H9 (cell line): ENCODE measurements at regions not wholly inside any gene's neighbourhood (a gene's known extent, or its start where the extent isn't known, plus 50 kb on each side); places are given as distances from the start of the nearest gene placed in this dataset.

ENCODE experiments used
- DNase-seq: peaks from one replicate; pipeline ENCODE4 v3.0.0-alpha.2; 2017
- H2AFZ ChIP-seq: one replicate; pipeline ENCODE4 v1.6.1; 2013; ENCODE audit warnings: mild to moderate bottlenecking, low read length, control low read depth, moderate library complexity
- H2AK5ac ChIP-seq: 2 replicates; pipeline ENCODE4 v1.6.1; 2013; ENCODE audit warnings: low read length, control low read depth, mixed read lengths; ENCODE audit not compliant: insufficient read length
- H2BK120ac ChIP-seq: one replicate; pipeline ENCODE4 v1.6.1; 2013; ENCODE audit warnings: low read depth, mild to moderate bottlenecking, low read length, control low read depth, inconsistent platforms; ENCODE audit not compliant: poor library complexity, severe bottlenecking
- H2BK12ac ChIP-seq: 2 replicates; pipeline ENCODE4 v1.6.1; 2013; ENCODE audit warnings: low read length, control low read depth, mixed read lengths, low read depth; ENCODE audit not compliant: insufficient read length
- H2BK15ac ChIP-seq: 2 replicates; pipeline ENCODE4 v1.6.1; 2013; ENCODE audit warnings: low read depth, low read length, control low read depth
- H2BK20ac ChIP-seq: one replicate; pipeline ENCODE4 v1.6.1; 2013; ENCODE audit warnings: low read depth, mild to moderate bottlenecking, low read length, control low read depth, inconsistent platforms; ENCODE audit not compliant: poor library complexity, severe bottlenecking
- H2BK5ac ChIP-seq: 2 replicates; pipeline ENCODE4 v1.6.1; 2013; ENCODE audit warnings: low read length, control low read depth, mixed read lengths; ENCODE audit not compliant: insufficient read length
- H3K14ac ChIP-seq: 2 replicates; pipeline ENCODE4 v1.6.1; 2013; ENCODE audit warnings: low read length, control low read depth; ENCODE audit not compliant: insufficient read depth
- H3K18ac ChIP-seq: 2 replicates; pipeline ENCODE4 v1.6.1; 2013; ENCODE audit warnings: low read depth, mild to moderate bottlenecking, mixed read lengths, low read length, control low read depth; ENCODE audit not compliant: insufficient read length
- H3K23ac ChIP-seq: 2 replicates; pipeline ENCODE4 v1.6.1; 2013; ENCODE audit warnings: low read length, control low read depth, mixed read lengths, low read depth; ENCODE audit not compliant: insufficient read length
- H3K23me2 ChIP-seq: 2 replicates; pipeline ENCODE4 v1.6.1; 2013; ENCODE audit warnings: low read depth, mild to moderate bottlenecking, mixed read lengths, low read length, control low read depth; ENCODE audit not compliant: insufficient read length, poor library complexity, severe bottlenecking
- H3K27ac ChIP-seq: 2 replicates; pipeline ENCODE4 v1.5.1; 2013; ENCODE audit warnings: low read length, control low read depth, mixed read lengths, low read depth; ENCODE audit not compliant: insufficient read length
- H3K27me3 ChIP-seq: 2 replicates; pipeline ENCODE4 v1.6.1; 2013; ENCODE audit warnings: low read length, control low read depth, inconsistent platforms; ENCODE audit not compliant: insufficient read depth
- H3K4ac ChIP-seq: 2 replicates; pipeline ENCODE4 v1.6.1; 2013; ENCODE audit warnings: low read depth, mild to moderate bottlenecking, control low read depth, inconsistent platforms, low read length, moderate library complexity
- H3K4me1 ChIP-seq: 2 replicates; pipeline ENCODE4 v1.6.1; 2013; ENCODE audit warnings: low read length, control low read depth, inconsistent platforms; ENCODE audit not compliant: insufficient read depth
- H3K4me2 ChIP-seq: 2 replicates; pipeline ENCODE4 v1.6.1; 2013; ENCODE audit warnings: low read length, control low read depth, mixed read lengths; ENCODE audit not compliant: insufficient read length, insufficient read depth
- H3K56ac ChIP-seq: 2 replicates; pipeline ENCODE4 v1.6.1; 2013; ENCODE audit warnings: low read depth, mild to moderate bottlenecking, mixed read lengths, low read length, control low read depth; ENCODE audit not compliant: insufficient read length
- H3K79me1 ChIP-seq: 2 replicates; pipeline ENCODE4 v1.6.1; 2013; ENCODE audit warnings: low read depth, mild to moderate bottlenecking, moderate library complexity, low read length, control low read depth, inconsistent platforms; ENCODE audit not compliant: insufficient read depth, poor library complexity, severe bottlenecking
- H3K79me2 ChIP-seq: 2 replicates; pipeline ENCODE4 v1.6.1; 2013; ENCODE audit warnings: low read length, control low read depth, inconsistent platforms; ENCODE audit not compliant: insufficient read depth
- H3K9ac ChIP-seq: 2 replicates; pipeline ENCODE4 v1.6.1; 2013; ENCODE audit warnings: low read length, control low read depth, mixed read lengths; ENCODE audit not compliant: insufficient read length; ENCODE audit errors: extremely low read depth
- H3K9me3 ChIP-seq: one replicate; pipeline ENCODE4 v1.6.1; 2013; ENCODE audit warnings: low read depth, low read length, inconsistent platforms; ENCODE audit not compliant: control insufficient read depth
- H3T11ph ChIP-seq: one replicate; pipeline ENCODE4 v1.6.1; 2013; ENCODE audit warnings: mild to moderate bottlenecking, low read length, control low read depth, inconsistent platforms
- H4K20me1 ChIP-seq: one replicate; pipeline ENCODE4 v1.6.1; 2013; ENCODE audit not compliant: control insufficient read depth, insufficient read length, insufficient read depth
- H4K5ac ChIP-seq: 2 replicates; pipeline ENCODE4 v1.6.1; 2013; ENCODE audit warnings: low read depth, mild to moderate bottlenecking, mixed read lengths, low read length, control low read depth; ENCODE audit not compliant: insufficient read length
- H4K8ac ChIP-seq: replicated peaks from 2 replicates; pipeline ENCODE4 v1.6.1; 2013; ENCODE audit warnings: low read length, control low read depth, mixed read lengths, low read depth; ENCODE audit not compliant: insufficient read length
- H4K91ac ChIP-seq: 2 replicates; pipeline ENCODE4 v1.6.1; 2013; ENCODE audit warnings: low read depth, mild to moderate bottlenecking, moderate library complexity, mixed read lengths, low read length, control low read depth; ENCODE audit not compliant: insufficient read length
- H3K27ac Mint-ChIP-seq, 3 experiments: 2 replicates in 2 of 3; 3 replicates in 1 of 3; pipeline ENCODE4 v1.8.0; 2020 to 2021; ENCODE audit warnings: mixed read lengths in 3 of 3, mild to moderate bottlenecking in 1 of 3, moderate library complexity in 1 of 3
- H3K27me3 Mint-ChIP-seq: 2 replicates; pipeline ENCODE4 v1.8.0; 2021; ENCODE audit warnings: low read depth, mild to moderate bottlenecking, moderate library complexity, mixed read lengths
- H3K36me3 Mint-ChIP-seq, 3 experiments: 2 replicates in 2 of 3; 3 replicates in 1 of 3; pipeline ENCODE4 v1.8.0; 2020 to 2021; ENCODE audit warnings: low read depth in 3 of 3, mixed read lengths in 3 of 3; ENCODE audit not compliant: insufficient read depth in 1 of 3
- H3K4me1 Mint-ChIP-seq, 2 experiments: 2 replicates each; pipeline ENCODE4 v1.8.0; 2020; ENCODE audit warnings: mixed read lengths in 2 of 2
- H3K4me3 Mint-ChIP-seq, 2 experiments: 2 replicates in 1 of 2; 3 replicates in 1 of 2; pipeline ENCODE4 v1.8.0; 2020 to 2021; ENCODE audit warnings: mild to moderate bottlenecking in 2 of 2, mixed read lengths in 2 of 2, moderate library complexity in 1 of 2
- H3K9me3 Mint-ChIP-seq, 2 experiments: 2 replicates in 1 of 2; 3 replicates in 1 of 2; pipeline ENCODE4 v1.8.0; 2020; ENCODE audit warnings: mild to moderate bottlenecking in 2 of 2, mixed read lengths in 2 of 2, moderate library complexity in 1 of 2
- WGBS: extraction: QIAGEN DNeasy Blood & Tissue Kit; methylation state at CpG from one replicate; pipeline ENCODE4 v1.1.7; 2013; ENCODE audit warnings: missing lambda C conversion rate, low lambda C conversion rate, mixed read lengths; ENCODE audit not compliant: insufficient read length; ENCODE audit errors: extremely low coverage; 5-methylcytosine and 5-hydroxymethylcytosine counted together
- TF ChIP-seq, protein P1 (sequence below): fragments of 200-600 bp; sonication (generic); conservative IDR thresholded peaks from 3 replicates; pipeline ENCODE4 v1.8.0; 2021; ENCODE audit warnings: antibody characterized with exemption, mild to moderate bottlenecking

- Histone ChIP-seq H3K4me1 (no peaks in the 10 kb centered on the region), H2AK5ac (no peak overlapping the region), H3K9ac (no peak overlapping the region), H2AFZ (no peak overlapping the region), H3K79me2 (no peaks in the 10 kb centered on the region), H3K79me1 (no peaks in the 10 kb centered on the region), H4K5ac (no peak overlapping the region), H4K91ac (no peak overlapping the region), H3K9me3 (no peaks in the 10 kb centered on the region), H4K8ac (no peak overlapping the region), H4K20me1 (no peaks in the 10 kb centered on the region), H2BK5ac (no peak overlapping the region), H2BK15ac (no peak overlapping the region), H3T11ph (no peak overlapping the region), H3K27ac (no peak overlapping the region), H2BK20ac (no peak overlapping the region), H3K23ac (no peak overlapping the region), H3K27me3 (no peaks in the 10 kb centered on the region), H3K4ac (no peak overlapping the region), H2BK12ac (no peak overlapping the region), H3K56ac (no peak overlapping the region), H3K14ac (no peak overlapping the region), H3K18ac (no peak overlapping the region), H2BK120ac (no peak overlapping the region), H3K4me2 (no peak overlapping the region), H3K23me2 (no peaks in the 10 kb centered on the region)
- Mint-ChIP-seq H3K27me3 (peaks cover 24% of the 10 kb centered on the region), H3K9me3 (no peaks in the 10 kb centered on the region; a peak in 1 of 5 replicates), H3K36me3 (no peaks in the 10 kb centered on the region), H3K27ac (no peak overlapping the region), H3K4me3 (no peak overlapping the region), H3K4me1 (no peaks in the 10 kb centered on the region)
- no peak for DNase-seq
- TF ChIP-seq, protein P1, sequence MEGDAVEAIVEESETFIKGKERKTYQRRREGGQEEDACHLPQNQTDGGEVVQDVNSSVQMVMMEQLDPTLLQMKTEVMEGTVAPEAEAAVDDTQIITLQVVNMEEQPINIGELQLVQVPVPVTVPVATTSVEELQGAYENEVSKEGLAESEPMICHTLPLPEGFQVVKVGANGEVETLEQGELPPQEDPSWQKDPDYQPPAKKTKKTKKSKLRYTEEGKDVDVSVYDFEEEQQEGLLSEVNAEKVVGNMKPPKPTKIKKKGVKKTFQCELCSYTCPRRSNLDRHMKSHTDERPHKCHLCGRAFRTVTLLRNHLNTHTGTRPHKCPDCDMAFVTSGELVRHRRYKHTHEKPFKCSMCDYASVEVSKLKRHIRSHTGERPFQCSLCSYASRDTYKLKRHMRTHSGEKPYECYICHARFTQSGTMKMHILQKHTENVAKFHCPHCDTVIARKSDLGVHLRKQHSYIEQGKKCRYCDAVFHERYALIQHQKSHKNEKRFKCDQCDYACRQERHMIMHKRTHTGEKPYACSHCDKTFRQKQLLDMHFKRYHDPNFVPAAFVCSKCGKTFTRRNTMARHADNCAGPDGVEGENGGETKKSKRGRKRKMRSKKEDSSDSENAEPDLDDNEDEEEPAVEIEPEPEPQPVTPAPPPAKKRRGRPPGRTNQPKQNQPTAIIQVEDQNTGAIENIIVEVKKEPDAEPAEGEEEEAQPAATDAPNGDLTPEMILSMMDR, result no peak
- WGBS, result no CpG with 5 or more reads among the region's 4 CpGs
Measured at GRCh38 chr3:3560591-3561311, 238.5 kb upstream of the LRRN1 start.
